ENCODE measurements at regions not wholly inside any gene's neighbourhood (a gene's known extent, or its start where the extent isn't known, plus 50 kb on each side); places are given as distances from the start of the nearest gene placed in this dataset.

DNA sequence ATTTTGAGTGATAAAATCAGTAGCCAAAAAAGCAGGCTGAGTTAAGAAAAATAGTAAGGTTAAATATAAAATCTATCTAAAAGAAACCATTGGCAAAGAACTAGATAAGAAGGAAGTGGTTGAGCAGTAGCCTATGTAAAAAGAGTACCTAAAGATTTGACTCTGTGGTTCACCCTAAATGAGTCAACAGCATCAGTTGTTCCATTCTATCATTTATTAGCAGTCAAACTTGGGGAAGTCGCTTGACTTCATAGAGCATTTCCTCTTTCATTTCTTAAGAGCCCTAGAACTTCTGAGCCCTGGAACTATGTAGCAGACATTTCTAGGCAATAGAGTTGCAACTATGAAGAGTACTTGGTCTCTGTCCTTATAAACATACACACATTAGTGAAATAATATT lies 381.7 kb downstream of the NUP35 start:
- TF ChIP-seq, protein P1, sequence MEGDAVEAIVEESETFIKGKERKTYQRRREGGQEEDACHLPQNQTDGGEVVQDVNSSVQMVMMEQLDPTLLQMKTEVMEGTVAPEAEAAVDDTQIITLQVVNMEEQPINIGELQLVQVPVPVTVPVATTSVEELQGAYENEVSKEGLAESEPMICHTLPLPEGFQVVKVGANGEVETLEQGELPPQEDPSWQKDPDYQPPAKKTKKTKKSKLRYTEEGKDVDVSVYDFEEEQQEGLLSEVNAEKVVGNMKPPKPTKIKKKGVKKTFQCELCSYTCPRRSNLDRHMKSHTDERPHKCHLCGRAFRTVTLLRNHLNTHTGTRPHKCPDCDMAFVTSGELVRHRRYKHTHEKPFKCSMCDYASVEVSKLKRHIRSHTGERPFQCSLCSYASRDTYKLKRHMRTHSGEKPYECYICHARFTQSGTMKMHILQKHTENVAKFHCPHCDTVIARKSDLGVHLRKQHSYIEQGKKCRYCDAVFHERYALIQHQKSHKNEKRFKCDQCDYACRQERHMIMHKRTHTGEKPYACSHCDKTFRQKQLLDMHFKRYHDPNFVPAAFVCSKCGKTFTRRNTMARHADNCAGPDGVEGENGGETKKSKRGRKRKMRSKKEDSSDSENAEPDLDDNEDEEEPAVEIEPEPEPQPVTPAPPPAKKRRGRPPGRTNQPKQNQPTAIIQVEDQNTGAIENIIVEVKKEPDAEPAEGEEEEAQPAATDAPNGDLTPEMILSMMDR (optimal IDR thresholded peaks at IDR 0.05 in 1 of 3, IDR thresholded peaks at IDR 0.05 in 1 of 3, conservative IDR thresholded peaks at IDR 0.05 in 1 of 3; ENCODE audit: extremely low read depth in 1 of 3, insufficient read depth in 2 of 3, low read length in 3 of 3), result no peak
- TF ChIP-seq EZH2 (IDR thresholded peaks at IDR 0.05; ENCODE audit: low read length), result no peak

Measured in keratinocyte (primary cell).